ENCODE measurements at regions not wholly inside any gene's neighbourhood (a gene's known extent, or its start where the extent isn't known, plus 50 kb on each side); places are given as distances from the start of the nearest gene placed in this dataset.

GRCh38 chr12:102569803-102570202 lies 89.4 kb upstream of the IGF1 start:
- no peak overlapping the region for H3K4me3 ChIP-seq
- H3K4me1 ChIP-seq = no peaks in the 10 kb centered on the region
- H3K9me3 ChIP-seq = peaks cover 0 to 7% (median 2%) of the 10 kb centered on the region in 8 donors
- TF ChIP-seq, protein P1, sequence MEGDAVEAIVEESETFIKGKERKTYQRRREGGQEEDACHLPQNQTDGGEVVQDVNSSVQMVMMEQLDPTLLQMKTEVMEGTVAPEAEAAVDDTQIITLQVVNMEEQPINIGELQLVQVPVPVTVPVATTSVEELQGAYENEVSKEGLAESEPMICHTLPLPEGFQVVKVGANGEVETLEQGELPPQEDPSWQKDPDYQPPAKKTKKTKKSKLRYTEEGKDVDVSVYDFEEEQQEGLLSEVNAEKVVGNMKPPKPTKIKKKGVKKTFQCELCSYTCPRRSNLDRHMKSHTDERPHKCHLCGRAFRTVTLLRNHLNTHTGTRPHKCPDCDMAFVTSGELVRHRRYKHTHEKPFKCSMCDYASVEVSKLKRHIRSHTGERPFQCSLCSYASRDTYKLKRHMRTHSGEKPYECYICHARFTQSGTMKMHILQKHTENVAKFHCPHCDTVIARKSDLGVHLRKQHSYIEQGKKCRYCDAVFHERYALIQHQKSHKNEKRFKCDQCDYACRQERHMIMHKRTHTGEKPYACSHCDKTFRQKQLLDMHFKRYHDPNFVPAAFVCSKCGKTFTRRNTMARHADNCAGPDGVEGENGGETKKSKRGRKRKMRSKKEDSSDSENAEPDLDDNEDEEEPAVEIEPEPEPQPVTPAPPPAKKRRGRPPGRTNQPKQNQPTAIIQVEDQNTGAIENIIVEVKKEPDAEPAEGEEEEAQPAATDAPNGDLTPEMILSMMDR (IDR thresholded peaks at IDR 0.05 in 8 of 11, conservative IDR thresholded peaks at IDR 0.05 in 3 of 11) = no peak
- TF ChIP-seq POLR2AphosphoS5 (IDR thresholded peaks at IDR 0.05) = no peak
- no peak for TF ChIP-seq POLR2A (IDR thresholded peaks at IDR 0.05)
- H3K27ac ChIP-seq = no peak overlapping the region
- H3K36me3 ChIP-seq = no peaks in the 10 kb centered on the region
- 73 to 88% (median 81%) methylated on average over 1 of the region's 1 CpG for WGBS, 5 donors
- no peaks in the 10 kb centered on the region for H3K27me3 ChIP-seq (replicated peaks in 1 of 7)
- no peak for DNase-seq
- intact Hi-C loops (cut with DNase I; ENCODE audit: low total_unique reads) = no loop called here

- Histone ChIP-seq H3K9me3 (peaks cover 0 to 7% (median 2%) of the 10 kb centered on the region in 8 donors), H3K27me3 (replicated peaks in 1 of 7) (no peaks in the 10 kb centered on the region), H3K4me3 (no peak overlapping the region), H3K36me3 (no peaks in the 10 kb centered on the region), H3K4me1 (no peaks in the 10 kb centered on the region), H3K27ac (no peak overlapping the region)
- intact Hi-C loops (cut with DNase I; ENCODE audit: low total_unique reads) = no loop called here
- WGBS, 5 donors = 72 to 87% (median 83%) methylated on average over 4 of the region's 4 CpGs
- no peak for DNase-seq
- TF ChIP-seq, protein P1 (IDR thresholded peaks at IDR 0.05 in 8 of 11, conservative IDR thresholded peaks at IDR 0.05 in 3 of 11) = no peak
- TF ChIP-seq POLR2A (IDR thresholded peaks at IDR 0.05) (no peak), POLR2AphosphoS5 (IDR thresholded peaks at IDR 0.05) (no peak)
Observed at GRCh38 chr12:102568276-102568675, 87.9 kb upstream of the IGF1 start.

DNA sequence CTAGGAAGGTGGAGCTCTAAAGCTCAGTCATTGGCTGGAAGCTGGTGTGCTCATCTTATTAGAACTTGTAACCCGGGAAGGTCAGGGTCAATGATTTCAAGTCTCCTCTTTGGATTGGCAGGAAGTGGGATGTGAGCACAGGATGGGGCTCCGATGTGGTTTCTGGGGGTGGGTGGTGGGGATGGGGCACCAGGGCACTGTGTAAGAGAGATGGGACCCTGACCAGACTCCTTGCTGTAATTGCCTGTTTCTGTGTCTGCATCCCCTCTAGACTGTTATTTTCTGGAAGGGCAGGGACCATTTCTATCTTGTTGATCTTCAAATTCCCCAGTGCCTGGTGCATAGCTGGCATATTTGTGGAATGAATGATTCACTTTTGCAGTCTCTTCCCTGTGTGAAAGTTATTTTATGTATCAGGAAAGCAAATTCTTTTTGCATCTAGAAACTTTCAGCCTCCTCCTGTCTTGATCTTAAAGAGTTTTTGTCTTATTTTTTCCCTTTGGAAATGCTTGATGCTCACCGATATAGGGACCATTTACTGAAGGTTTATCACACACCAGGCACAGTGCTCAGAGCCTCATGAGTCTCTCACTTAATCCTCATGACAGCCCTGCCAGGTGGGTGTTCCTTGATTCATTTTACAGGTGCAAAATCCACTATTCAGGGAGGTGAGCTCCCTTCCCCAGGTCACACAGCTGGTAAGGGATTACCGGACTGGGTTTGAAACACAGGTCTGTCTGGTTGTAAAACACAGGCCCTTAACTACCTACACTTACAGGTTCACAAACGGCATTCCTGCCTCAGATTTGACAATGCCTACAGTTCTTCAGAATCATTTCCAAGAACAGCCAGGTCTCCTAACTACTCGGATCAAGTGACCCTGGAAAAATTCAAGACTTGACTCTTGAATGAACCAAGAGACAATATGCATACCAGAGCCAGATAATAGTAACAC lies 86.9 kb upstream of the IGF1 start:
- TF ChIP-seq POLR2AphosphoS5 (IDR thresholded peaks at IDR 0.05) = no peak
- TF ChIP-seq POLR2A (IDR thresholded peaks at IDR 0.05) = no peak
- TF ChIP-seq, protein P1 (IDR thresholded peaks at IDR 0.05 in 8 of 11, conservative IDR thresholded peaks at IDR 0.05 in 3 of 11) = no peak

GRCh38 chr12:102565555-102565954 lies 85.2 kb upstream of the IGF1 start:
- DNase-seq = no peak
- WGBS, 5 donors = 65 to 94% (median 76%) methylated on average over 3 of the region's 3 CpGs
- Histone ChIP-seq H3K4me1 (no peaks in the 10 kb centered on the region), H3K4me3 (no peak overlapping the region), H3K9me3 (peaks cover 0 to 7% (median 2%) of the 10 kb centered on the region in 8 donors), H3K27me3 (replicated peaks in 1 of 7) (peaks cover 0 to 4% (median 0%) of the 10 kb centered on the region in 7 donors), H3K36me3 (no peaks in the 10 kb centered on the region), H3K27ac (no peak overlapping the region)
- intact Hi-C loops (cut with DNase I; ENCODE audit: low total_unique reads) = no loop called here
- TF ChIP-seq POLR2A (IDR thresholded peaks at IDR 0.05) = no peak
- TF ChIP-seq, protein P1 (IDR thresholded peaks at IDR 0.05 in 8 of 11, conservative IDR thresholded peaks at IDR 0.05 in 3 of 11) = no peak

More for the DNA sequence above, 86.9 kb upstream of the IGF1 start:
- WGBS, 5 donors = 69 to 76% (median 74%) methylated on average over 6 of the region's 6 CpGs
- no peak overlapping the region for H3K27ac ChIP-seq
- DNase-seq = no peak
- H3K36me3 ChIP-seq = no peaks in the 10 kb centered on the region
- no peak overlapping the region for H3K4me3 ChIP-seq
- H3K27me3 ChIP-seq (replicated peaks in 1 of 7) = no peaks in the 10 kb centered on the region
- no peaks in the 10 kb centered on the region for H3K4me1 ChIP-seq
- H3K9me3 ChIP-seq = peaks cover 0 to 7% (median 2%) of the 10 kb centered on the region in 8 donors
- intact Hi-C loops (cut with DNase I; ENCODE audit: low total_unique reads) = no loop called here
